ENCODE measurements at regions not wholly inside any gene's neighbourhood (a gene's known extent, or its start where the extent isn't known, plus 50 kb on each side); places are given as distances from the start of the nearest gene placed in this dataset.

DNA sequence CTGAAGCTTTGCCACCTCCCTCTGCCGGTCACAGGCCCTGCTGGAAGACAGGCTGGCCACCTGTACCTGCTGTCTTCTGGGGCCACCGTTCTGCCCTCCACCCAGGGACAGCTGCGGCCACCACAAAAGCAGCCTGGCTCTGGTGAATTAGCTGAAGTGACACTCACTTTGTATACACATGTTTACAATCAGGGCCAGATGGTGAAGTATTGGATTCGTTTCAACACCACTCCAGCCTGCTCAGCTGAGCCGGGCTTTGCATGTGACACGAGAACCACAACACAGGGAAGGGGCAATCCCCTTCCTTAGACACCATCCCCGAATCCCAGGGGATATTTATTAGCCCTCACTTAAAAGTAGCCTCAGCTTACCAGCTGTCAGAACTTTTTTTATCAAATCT, 191.5 kb upstream of the RPL38 start:
- H3K4me3 ChIP-seq (ENCODE audit: low read depth, low read length): no peak overlapping the region
- TF ChIP-seq, protein P1, sequence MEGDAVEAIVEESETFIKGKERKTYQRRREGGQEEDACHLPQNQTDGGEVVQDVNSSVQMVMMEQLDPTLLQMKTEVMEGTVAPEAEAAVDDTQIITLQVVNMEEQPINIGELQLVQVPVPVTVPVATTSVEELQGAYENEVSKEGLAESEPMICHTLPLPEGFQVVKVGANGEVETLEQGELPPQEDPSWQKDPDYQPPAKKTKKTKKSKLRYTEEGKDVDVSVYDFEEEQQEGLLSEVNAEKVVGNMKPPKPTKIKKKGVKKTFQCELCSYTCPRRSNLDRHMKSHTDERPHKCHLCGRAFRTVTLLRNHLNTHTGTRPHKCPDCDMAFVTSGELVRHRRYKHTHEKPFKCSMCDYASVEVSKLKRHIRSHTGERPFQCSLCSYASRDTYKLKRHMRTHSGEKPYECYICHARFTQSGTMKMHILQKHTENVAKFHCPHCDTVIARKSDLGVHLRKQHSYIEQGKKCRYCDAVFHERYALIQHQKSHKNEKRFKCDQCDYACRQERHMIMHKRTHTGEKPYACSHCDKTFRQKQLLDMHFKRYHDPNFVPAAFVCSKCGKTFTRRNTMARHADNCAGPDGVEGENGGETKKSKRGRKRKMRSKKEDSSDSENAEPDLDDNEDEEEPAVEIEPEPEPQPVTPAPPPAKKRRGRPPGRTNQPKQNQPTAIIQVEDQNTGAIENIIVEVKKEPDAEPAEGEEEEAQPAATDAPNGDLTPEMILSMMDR (IDR thresholded peaks at IDR 0.05; ENCODE audit: low read depth, low read length): no peak

DNA sequence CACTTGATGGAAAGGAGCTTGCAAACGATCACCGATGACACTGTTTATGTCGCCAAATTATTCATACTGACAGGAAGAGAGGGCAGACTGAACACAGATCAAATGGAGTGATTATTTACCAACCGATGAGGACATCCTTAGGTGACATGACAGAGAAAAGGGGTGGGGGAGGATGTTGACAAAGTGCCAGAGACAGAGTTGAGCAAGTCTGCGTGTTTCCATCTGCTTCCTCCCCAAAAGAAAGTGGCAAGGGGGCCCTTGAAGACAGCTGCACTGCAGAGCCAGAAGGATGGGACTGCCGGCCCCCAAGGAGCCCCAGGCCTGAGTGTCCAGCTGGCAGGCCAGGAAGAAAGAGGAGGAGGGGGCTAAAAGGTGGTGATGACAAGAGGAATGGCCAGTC, 191.0 kb upstream of the RPL38 start:
- TF ChIP-seq, protein P1 (IDR thresholded peaks at IDR 0.05; ENCODE audit: low read depth, low read length): no peak
- no peak overlapping the region for H3K4me3 ChIP-seq (ENCODE audit: low read depth, low read length)

DNA sequence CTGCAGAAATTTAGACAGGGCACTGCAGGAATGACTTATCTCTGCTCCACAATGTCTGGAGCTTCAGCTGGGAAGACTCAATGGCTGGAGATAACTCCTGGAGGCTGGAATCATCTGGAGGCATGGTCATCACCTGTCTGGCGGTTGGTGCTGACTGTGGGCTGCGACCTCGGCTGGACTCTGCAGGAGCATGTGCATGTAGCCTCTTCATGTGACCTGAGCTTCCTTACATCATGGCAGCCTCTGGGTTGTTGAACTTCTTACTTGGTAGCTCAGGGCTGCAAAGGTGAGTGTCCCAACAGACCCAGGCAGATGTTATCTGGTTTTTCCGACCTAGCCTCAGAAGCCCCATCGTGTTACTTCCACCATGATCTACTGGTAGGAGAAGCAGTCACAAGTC, 188.2 kb upstream of the RPL38 start:
- H3K4me3 ChIP-seq (ENCODE audit: low read depth, low read length): no peak overlapping the region
- TF ChIP-seq, protein P1 (IDR thresholded peaks at IDR 0.05; ENCODE audit: low read depth, low read length): no peak

DNA sequence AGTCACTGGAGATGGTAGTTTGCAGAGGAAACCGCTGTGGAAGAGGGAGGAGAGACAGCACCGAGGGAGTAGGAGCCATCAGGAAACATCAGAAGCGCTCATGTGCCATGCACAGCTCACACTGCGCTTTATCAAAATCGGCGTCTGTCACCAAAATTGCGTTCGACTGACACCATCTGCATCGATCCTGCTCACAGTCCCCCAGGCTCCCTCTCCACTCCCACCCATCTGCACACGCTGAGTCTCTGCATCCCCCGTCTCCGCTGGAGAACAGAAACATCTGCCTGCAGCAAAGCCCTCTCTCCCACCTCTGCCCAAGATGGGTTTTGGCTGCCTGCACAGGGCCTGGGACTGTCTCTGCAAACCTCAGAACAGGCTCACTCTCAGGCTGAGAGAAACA, 187.5 kb upstream of the RPL38 start:
- no peak overlapping the region for H3K4me3 ChIP-seq (ENCODE audit: low read depth, low read length)
- TF ChIP-seq, protein P1 (IDR thresholded peaks at IDR 0.05; ENCODE audit: low read depth, low read length): no peak

DNA sequence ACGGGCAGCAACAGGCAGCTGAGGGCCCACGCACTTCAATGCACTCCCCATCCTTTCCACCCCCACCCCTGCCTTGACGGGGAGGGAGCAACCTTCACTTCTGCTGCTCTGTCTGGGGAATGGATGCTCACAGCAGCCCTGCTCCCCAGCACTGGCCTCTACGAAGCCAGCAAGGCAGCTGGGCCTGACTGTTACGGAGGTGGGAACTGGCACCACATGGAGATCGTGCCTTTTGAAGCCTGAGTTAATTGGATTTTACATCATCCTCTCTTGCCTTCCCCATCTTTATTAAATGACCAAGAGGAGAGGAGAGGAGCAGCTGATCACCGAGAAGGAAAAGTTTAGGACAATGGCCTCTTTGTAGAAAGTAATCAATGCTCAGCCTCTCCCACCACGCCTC, 187.0 kb upstream of the RPL38 start:
- TF ChIP-seq, protein P1 (IDR thresholded peaks at IDR 0.05; ENCODE audit: low read depth, low read length): no peak
- H3K4me3 ChIP-seq (ENCODE audit: low read depth, low read length): no peak overlapping the region

DNA sequence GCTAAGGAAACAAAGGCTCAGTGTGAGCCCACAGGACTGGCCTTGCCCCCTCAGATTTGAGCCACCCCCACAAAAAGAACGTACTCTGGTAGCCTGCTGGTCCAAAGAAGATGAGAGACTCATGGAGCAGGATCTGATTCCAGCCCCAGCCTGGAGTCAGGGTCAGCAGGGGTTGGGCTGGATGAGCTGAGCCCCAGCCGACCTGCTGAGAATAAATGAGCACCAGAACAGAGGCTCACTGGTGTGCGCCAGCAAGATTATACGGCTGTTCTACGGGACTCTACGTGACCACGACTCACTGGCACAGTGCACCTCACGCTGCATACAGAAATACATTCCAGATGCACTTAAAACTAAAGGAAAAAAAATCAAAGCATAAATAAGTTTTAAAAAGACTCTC, 186.0 kb upstream of the RPL38 start:
- TF ChIP-seq, protein P1 (IDR thresholded peaks at IDR 0.05; ENCODE audit: low read depth, low read length): no peak
- no peak overlapping the region for H3K4me3 ChIP-seq (ENCODE audit: low read depth, low read length)

DNA sequence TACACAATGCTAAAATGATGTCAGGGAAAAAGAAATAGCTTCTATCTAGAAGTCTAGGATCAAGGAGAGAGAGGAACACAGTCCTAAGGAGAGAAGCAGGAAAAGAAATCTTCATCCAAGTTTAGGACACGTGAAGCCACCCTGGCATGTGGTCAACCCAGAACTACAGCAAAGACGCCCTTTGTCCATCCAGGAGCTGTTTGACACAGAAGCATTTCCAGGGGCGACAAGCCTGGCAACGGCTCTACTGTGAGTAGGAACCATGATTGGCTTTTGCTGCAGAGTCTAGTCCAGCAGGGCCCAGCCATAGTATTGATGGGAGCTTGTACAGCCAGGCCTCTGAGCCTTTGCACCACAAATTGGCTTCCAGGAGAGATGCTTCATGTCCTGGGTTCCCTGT, 185.4 kb upstream of the RPL38 start:
- no peak overlapping the region for H3K4me3 ChIP-seq (ENCODE audit: low read depth, low read length)
- TF ChIP-seq, protein P1 (IDR thresholded peaks at IDR 0.05; ENCODE audit: low read depth, low read length): no peak

All from WI38 (cell line).